Thyroid gland (tissue), 4 donors: ENCODE measurements at regions not wholly inside any gene's neighbourhood (a gene's known extent, or its start where the extent isn't known, plus 50 kb on each side); places are given as distances from the start of the nearest gene placed in this dataset.

Experiments
- DNase-seq, 2 donors: peaks; one replicate each; pipeline ENCODE4 v3.0.0-alpha.2; 2019
- H3K27ac ChIP-seq, 3 donors: fragments of 200-600 bp; sonication (generic); 1 replicate in 2 of 3; 2 replicates in 1 of 3; pipeline ENCODE4 v1.5.1; 2016 to 2019; ENCODE audit warnings: mild to moderate bottlenecking in 1 of 3, moderate library complexity in 1 of 3
- H3K27me3 ChIP-seq: fragments of 200-600 bp; sonication (generic); one replicate; pipeline ENCODE4 v1.5.1; 2019
- H3K36me3 ChIP-seq, 2 donors: fragments of 200-600 bp; sonication (generic); one replicate each; pipeline ENCODE4 v1.5.1; 2016 to 2019
- H3K4me1 ChIP-seq, 2 donors: fragments of 200-600 bp; sonication (generic); one replicate each; pipeline ENCODE4 v1.5.1; 2017 to 2019
- H3K4me3 ChIP-seq, 3 donors: fragments of 200-600 bp; sonication (generic); replicated peaks in 1 of 3; 1 replicate in 2 of 3; 2 replicates in 1 of 3; pipeline ENCODE4 v1.5.1; 2016; ENCODE audit warnings: mild to moderate bottlenecking in 1 of 3
- H3K9me3 ChIP-seq: fragments of 200-600 bp; sonication (generic); one replicate; pipeline ENCODE4 v1.5.1; 2017
- CTCF ChIP-seq, 6 experiments: fragments of 200-600 bp in 3 of 6; fragments of 450-650 bp in 3 of 6; sonication (generic) in 3 of 6; IDR thresholded peaks; one replicate each; pipeline ENCODE4 v1.5.1; 2016 to 2019; ENCODE audit warnings: antibody characterized with exemption in 6 of 6, mild to moderate bottlenecking in 2 of 6, inconsistent platforms in 1 of 6, moderate library complexity in 1 of 6
- POLR2A ChIP-seq, 2 donors: fragments of 450-650 bp; IDR thresholded peaks; one replicate each; pipeline ENCODE4 v1.6.1; 2017; ENCODE audit warnings: antibody characterized with exemption in 2 of 2, mild to moderate bottlenecking in 2 of 2, moderate library complexity in 1 of 2
- WGBS, 2 donors: methylation state at CpG; one replicate each; pipeline ENCODE4 v1.1.5; 2017; 5-methylcytosine and 5-hydroxymethylcytosine counted together
- intact Hi-C: fragments of 100-400 bp; cut with DNase I; formaldehyde crosslinking; loops from one replicate; pipeline ENCODE4 v1.15.1; 2023

- TF ChIP-seq POLR2A (IDR thresholded peaks at IDR 0.05), result no peak
- TF ChIP-seq CTCF (IDR thresholded peaks at IDR 0.05), result no peak
- H3K36me3 ChIP-seq, result no peaks in the 10 kb centered on the region
- peaks cover 4 to 8% of the 10 kb centered on the region in 2 donors for H3K4me1 ChIP-seq
- no peak for DNase-seq
- no peaks in the 10 kb centered on the region for H3K27me3 ChIP-seq
- H3K9me3 ChIP-seq, result no peaks in the 10 kb centered on the region
- no peak overlapping the region for H3K4me3 ChIP-seq
- 92 to 97% methylated on average over 5 of the region's 5 CpGs for WGBS, 2 donors
- intact Hi-C loops, result no loop called here
- H3K27ac ChIP-seq, result no peak overlapping the region
These were observed 201.2 kb upstream of the MTNR1B start for GRCh38 chr11:92768121-92768840.

- Histone ChIP-seq H3K4me3 (no peak overlapping the region), H3K27me3 (no peaks in the 10 kb centered on the region), H3K9me3 (no peaks in the 10 kb centered on the region), H3K4me1 (peaks cover 4 to 8% of the 10 kb centered on the region in 2 donors), H3K36me3 (no peaks in the 10 kb centered on the region), H3K27ac (no peak overlapping the region)
- WGBS, 2 donors, result 75 to 77% methylated on average over 2 of the region's 2 CpGs
- intact Hi-C loops, result no loop called here
- no peak for TF ChIP-seq POLR2A (IDR thresholded peaks at IDR 0.05)
- no peak for TF ChIP-seq CTCF (IDR thresholded peaks at IDR 0.05)
- DNase-seq, result no peak
These were observed 200.3 kb upstream of the MTNR1B start for GRCh38 chr11:92769112-92769511.

GRCh38 chr11:92770419-92770818 lies 199.0 kb upstream of the MTNR1B start:
- Histone ChIP-seq H3K27ac (no peak overlapping the region), H3K4me1 (peaks cover 4 to 8% of the 10 kb centered on the region in 2 donors), H3K4me3 (no peak overlapping the region), H3K9me3 (no peaks in the 10 kb centered on the region), H3K36me3 (no peaks in the 10 kb centered on the region), H3K27me3 (no peaks in the 10 kb centered on the region)
- intact Hi-C loops, result no loop called here
- TF ChIP-seq CTCF (IDR thresholded peaks at IDR 0.05), result no peak
- TF ChIP-seq POLR2A (IDR thresholded peaks at IDR 0.05), result no peak
- no peak for DNase-seq
- WGBS, 2 donors, result 93 to 95% methylated on average over 7 of the region's 7 CpGs

GRCh38 chr11:92770981-92771380 lies 198.5 kb upstream of the MTNR1B start:
- Histone ChIP-seq H3K27me3 (no peaks in the 10 kb centered on the region), H3K4me1 (peaks cover 3 to 4% of the 10 kb centered on the region in 2 donors), H3K9me3 (no peaks in the 10 kb centered on the region), H3K4me3 (no peak overlapping the region), H3K27ac (no peak overlapping the region), H3K36me3 (no peaks in the 10 kb centered on the region)
- TF ChIP-seq POLR2A (IDR thresholded peaks at IDR 0.05), result no peak
- no peak for TF ChIP-seq CTCF (IDR thresholded peaks at IDR 0.05)
- WGBS, 2 donors, result 87% methylated on average over 9 of the region's 9 CpGs
- intact Hi-C loops, result no loop called here
- no peak for DNase-seq

GRCh38 chr11:92771701-92772100 lies 197.8 kb upstream of the MTNR1B start:
- 73 to 85% methylated on average over 3 of the region's 3 CpGs for WGBS, 2 donors
- H3K4me1 ChIP-seq, result no peaks in the 10 kb centered on the region
- no peak for DNase-seq
- no peaks in the 10 kb centered on the region for H3K36me3 ChIP-seq
- H3K4me3 ChIP-seq, result no peak overlapping the region
- H3K27me3 ChIP-seq, result no peaks in the 10 kb centered on the region
- no peaks in the 10 kb centered on the region for H3K9me3 ChIP-seq
- no peak for TF ChIP-seq POLR2A (IDR thresholded peaks at IDR 0.05)
- TF ChIP-seq CTCF (IDR thresholded peaks at IDR 0.05), result no peak
- intact Hi-C loops, result no loop called here
- no peak overlapping the region for H3K27ac ChIP-seq
